Uterus (tissue), 2 donors: ENCODE measurements at regions not wholly inside any gene's neighbourhood (a gene's known extent, or its start where the extent isn't known, plus 50 kb on each side); places are given as distances from the start of the nearest gene placed in this dataset.

Experiments
- CTCF ChIP-seq, 4 experiments: fragments of 200-600 bp in 2 of 4; fragments of 450-650 bp in 2 of 4; sonication (generic) in 2 of 4; IDR thresholded peaks; one replicate each; pipeline ENCODE4 v1.5.1; 2016 to 2019; ENCODE audit warnings: antibody characterized with exemption in 4 of 4, mild to moderate bottlenecking in 2 of 4, moderate library complexity in 1 of 4
- POLR2A ChIP-seq, 2 donors: fragments of 450-650 bp; IDR thresholded peaks; one replicate each; pipeline ENCODE4 v1.6.1; 2016; ENCODE audit warnings: antibody characterized with exemption in 2 of 2, mild to moderate bottlenecking in 1 of 2, moderate library complexity in 1 of 2

DNA sequence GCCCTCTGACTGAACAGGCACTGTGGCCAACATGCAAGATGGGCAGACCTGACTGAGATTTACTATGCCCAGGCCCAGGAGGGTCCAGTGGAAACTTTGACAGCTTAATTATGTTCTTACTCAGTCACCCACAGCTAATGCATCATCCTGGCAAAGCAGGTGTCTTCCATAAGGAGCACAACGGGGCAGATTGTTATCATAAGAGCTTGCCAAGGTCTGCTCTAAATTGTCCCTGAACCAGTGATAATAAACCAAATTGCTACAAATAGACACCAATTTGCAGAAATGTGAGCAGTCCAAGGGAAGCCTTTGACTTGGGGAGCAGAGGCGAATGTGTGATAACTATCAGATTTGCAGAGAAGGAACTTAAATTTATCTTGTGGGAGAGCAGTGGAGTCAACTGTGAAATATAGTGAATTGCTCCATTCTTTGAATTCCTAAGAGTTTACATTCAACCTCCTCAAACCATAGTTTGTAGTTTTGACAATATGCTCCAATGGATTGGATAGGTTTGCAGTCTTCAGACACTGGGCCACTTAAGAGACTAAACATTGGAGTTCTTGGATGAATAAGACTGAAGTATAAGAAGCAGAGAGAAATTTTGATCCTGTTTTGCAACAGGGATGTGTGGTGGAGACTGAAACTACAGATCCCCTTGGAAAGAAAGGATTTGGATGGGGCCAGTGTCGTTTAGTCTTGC is 494.7 kb downstream of the CCSER2 start:
- TF ChIP-seq CTCF (IDR thresholded peaks at IDR 0.05) (no peak), POLR2A (IDR thresholded peaks at IDR 0.05) (no peak)
